OCI-LY7 (cell line): ENCODE measurements at regions not wholly inside any gene's neighbourhood (a gene's known extent, or its start where the extent isn't known, plus 50 kb on each side); places are given as distances from the start of the nearest gene placed in this dataset.

Experiments
- BruUV-seq: library from RNA; stranded (reverse); fragments of 400-500 nt; replicated peaks from 2 replicates; lab custom pipeline; 2021; lab: Mats Ljungman, UMichigan
- CTCF ChIA-PET: fragments of 300-600 bp; sonication (Branson Sonifier 250); formaldehyde crosslinking; loops from one replicate; lab custom pipeline; 2022; ENCODE audit warnings: antibody characterized with exemption; ENCODE audit not compliant: unreplicated experiment; lab: Charles Lee
- POLR2A ChIA-PET: fragments of 300-600 bp; sonication (Branson Sonifier 250); formaldehyde crosslinking; loops from one replicate; lab custom pipeline; 2022; ENCODE audit warnings: antibody characterized with exemption; lab: Charles Lee
- DNase-seq: peaks from one replicate; pipeline ENCODE4 v3.0.0-alpha.2; 2015; ENCODE audit warnings: low spot score
- H2AFZ ChIP-seq: fragments of 200-600 bp; sonication (generic), shearing (Covaris generic); 2 replicates; pipeline ENCODE4 v1.6.1; 2014; ENCODE audit warnings: mild to moderate bottlenecking, antibody characterized with exemption, low read length, moderate library complexity
- H3K27ac ChIP-seq: fragments of 200-600 bp; sonication (generic); 2 replicates; pipeline ENCODE4 v1.5.1; 2014; ENCODE audit warnings: mixed run types, low read depth, mild to moderate bottlenecking, moderate library complexity, low read length, inconsistent platforms; ENCODE audit not compliant: poor library complexity, severe bottlenecking
- H3K36me3 ChIP-seq: fragments of 200-600 bp; sonication (generic); 2 replicates; pipeline ENCODE4 v1.6.1; 2014; ENCODE audit warnings: mild to moderate bottlenecking, antibody characterized with exemption, low read length, moderate library complexity, mixed read lengths; ENCODE audit not compliant: insufficient read depth
- H3K4me1 ChIP-seq: fragments of 200-600 bp; sonication (generic); 2 replicates; pipeline ENCODE4 v1.5.1; 2014; ENCODE audit warnings: mild to moderate bottlenecking, low read length; ENCODE audit not compliant: insufficient read depth, poor library complexity, severe bottlenecking
- H3K4me2 ChIP-seq: fragments of 200-600 bp; sonication (generic); 2 replicates; pipeline ENCODE4 v1.6.1; 2014; ENCODE audit warnings: mild to moderate bottlenecking, low read length
- H3K4me3 ChIP-seq: fragments of 200-600 bp; sonication (generic); 2 replicates; pipeline ENCODE4 v1.5.1; 2014; ENCODE audit warnings: mild to moderate bottlenecking, low read depth, low read length; ENCODE audit not compliant: poor library complexity, severe bottlenecking
- H3K79me2 ChIP-seq: fragments of 200-600 bp; sonication (generic); 2 replicates; pipeline ENCODE4 v1.6.1; 2016; ENCODE audit warnings: low read depth, mild to moderate bottlenecking, low read length, moderate library complexity, mixed read lengths; ENCODE audit not compliant: insufficient read depth
- H3K9me2 ChIP-seq: fragments of 200-600 bp; sonication (generic); 2 replicates; pipeline ENCODE4 v1.6.1; 2016; ENCODE audit warnings: mild to moderate bottlenecking, low read length, mixed read lengths; ENCODE audit not compliant: insufficient read depth
- H3K9me3 ChIP-seq: fragments of 200-600 bp; sonication (generic); 2 replicates; pipeline ENCODE4 v1.6.1; 2014; ENCODE audit warnings: mild to moderate bottlenecking, mixed run types, low read length, mixed read lengths
- H4K20me1 ChIP-seq: fragments of 200-600 bp; sonication (generic); 2 replicates; pipeline ENCODE4 v1.6.1; 2014; ENCODE audit warnings: mild to moderate bottlenecking, antibody characterized with exemption, low read length, moderate library complexity, mixed read lengths; ENCODE audit not compliant: insufficient read depth
- CTCF ChIP-seq: fragments of 200-600 bp; sonication (generic); conservative IDR thresholded peaks from 2 replicates; pipeline ENCODE4 v1.5.1; 2014; ENCODE audit warnings: mild to moderate bottlenecking, antibody characterized with exemption, low read length, moderate library complexity, mixed read lengths
- EZH2phosphoT487 ChIP-seq: fragments of 200-600 bp; sonication (generic); IDR thresholded peaks from 2 replicates; pipeline ENCODE4 v1.6.1; 2018; ENCODE audit warnings: low read depth, borderline replicate concordance, mild to moderate bottlenecking, mixed run types, antibody characterized with exemption, low read length, moderate library complexity, mixed read lengths
- intact Hi-C: fragments of 100-400 bp; cut with micrococcal nuclease; formaldehyde crosslinking; loops from one replicate; pipeline ENCODE4 v1.10.0; 2022; ENCODE audit not compliant: unreplicated experiment

GRCh38 chr4:116878280-116878679 lies 207.1 kb downstream of the TRAM1L1 start:
- intact Hi-C loops = no loop called here
- Histone ChIP-seq H3K36me3 (no peaks in the 10 kb centered on the region), H4K20me1 (no peaks in the 10 kb centered on the region), H3K9me3 (no peaks in the 10 kb centered on the region), H2AFZ (no peak overlapping the region), H3K27ac (no peak overlapping the region), H3K79me2 (no peaks in the 10 kb centered on the region), H3K4me2 (no peak overlapping the region), H3K4me3 (no peak overlapping the region), H3K4me1 (no peaks in the 10 kb centered on the region), H3K9me2 (no peaks in the 10 kb centered on the region)
- BruUV-seq = no TSS peak
- ChIA-PET CTCF (no interaction called here), POLR2A (no interaction called here)
- no peak for DNase-seq
- TF ChIP-seq CTCF (no peak), EZH2phosphoT487 (no peak)

DNA sequence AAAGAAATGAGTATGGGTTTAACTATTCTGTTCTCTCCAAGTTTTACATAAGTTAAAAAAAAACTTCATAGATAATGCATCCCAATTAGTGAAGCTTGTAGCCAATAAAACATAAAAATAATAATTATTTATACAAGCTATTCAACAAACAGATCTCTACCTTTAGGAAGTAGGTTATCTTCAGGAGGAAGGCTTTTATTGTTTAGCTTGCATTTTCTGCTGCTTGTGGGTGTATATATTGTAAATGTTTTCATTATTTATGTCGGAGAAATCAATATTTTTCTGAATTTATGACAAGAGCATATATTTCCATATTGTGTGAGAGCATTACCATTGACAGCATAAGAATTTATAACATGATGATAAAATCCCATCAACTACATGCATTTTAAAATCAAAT lies 208.3 kb downstream of the TRAM1L1 start:
- H3K9me2 ChIP-seq = no peaks in the 10 kb centered on the region
- no peak overlapping the region for H3K4me2 ChIP-seq
- H3K9me3 ChIP-seq = no peaks in the 10 kb centered on the region
- BruUV-seq = no TSS peak
- no peak overlapping the region for H3K27ac ChIP-seq
- no peaks in the 10 kb centered on the region for H3K36me3 ChIP-seq
- H2AFZ ChIP-seq = no peak overlapping the region
- no peak for DNase-seq
- TF ChIP-seq CTCF = no peak
- TF ChIP-seq EZH2phosphoT487 = no peak
- H3K4me3 ChIP-seq = no peak overlapping the region
- no peaks in the 10 kb centered on the region for H3K4me1 ChIP-seq
- intact Hi-C loops = no loop called here
- H3K79me2 ChIP-seq = no peaks in the 10 kb centered on the region
- H4K20me1 ChIP-seq = no peaks in the 10 kb centered on the region
- ChIA-PET POLR2A (no interaction called here), CTCF (no interaction called here)

GRCh38 chr4:116872941-116873340 lies 212.4 kb downstream of the TRAM1L1 start:
- DNase-seq = no peak
- Histone ChIP-seq H3K79me2 (no peaks in the 10 kb centered on the region), H3K36me3 (no peaks in the 10 kb centered on the region), H4K20me1 (no peaks in the 10 kb centered on the region), H3K4me3 (no peak overlapping the region), H3K4me2 (no peak overlapping the region), H3K9me2 (no peaks in the 10 kb centered on the region), H3K9me3 (no peaks in the 10 kb centered on the region), H3K4me1 (no peaks in the 10 kb centered on the region), H3K27ac (no peak overlapping the region), H2AFZ (no peak overlapping the region)
- POLR2A ChIA-PET = no interaction called here
- BruUV-seq = no TSS peak
- CTCF ChIA-PET = no interaction called here
- TF ChIP-seq CTCF (no peak), EZH2phosphoT487 (no peak)
- intact Hi-C loops = no loop called here
